ENCODE measurements at regions not wholly inside any gene's neighbourhood (a gene's known extent, or its start where the extent isn't known, plus 50 kb on each side); places are given as distances from the start of the nearest gene placed in this dataset.

DNA sequence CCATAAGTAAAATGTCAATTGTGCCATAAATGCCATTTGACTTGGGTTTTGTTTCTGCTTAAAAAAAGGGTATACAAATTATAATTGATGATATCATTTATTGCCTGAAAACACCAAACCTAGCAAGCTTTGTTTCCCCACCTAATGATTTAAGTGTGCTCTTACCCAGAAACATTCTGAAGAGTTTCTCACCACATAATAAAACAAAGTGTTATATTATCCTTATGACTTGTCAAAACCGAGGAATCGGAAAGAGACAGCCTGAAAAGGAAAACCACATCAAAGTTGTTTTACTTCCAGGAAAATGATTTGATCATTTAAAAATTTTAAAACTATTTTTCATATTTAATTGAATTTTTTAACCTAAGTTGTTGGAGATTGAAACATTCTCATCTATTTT, 170.5 kb upstream of the SLC39A10 start:
- TF ChIP-seq, protein P1, sequence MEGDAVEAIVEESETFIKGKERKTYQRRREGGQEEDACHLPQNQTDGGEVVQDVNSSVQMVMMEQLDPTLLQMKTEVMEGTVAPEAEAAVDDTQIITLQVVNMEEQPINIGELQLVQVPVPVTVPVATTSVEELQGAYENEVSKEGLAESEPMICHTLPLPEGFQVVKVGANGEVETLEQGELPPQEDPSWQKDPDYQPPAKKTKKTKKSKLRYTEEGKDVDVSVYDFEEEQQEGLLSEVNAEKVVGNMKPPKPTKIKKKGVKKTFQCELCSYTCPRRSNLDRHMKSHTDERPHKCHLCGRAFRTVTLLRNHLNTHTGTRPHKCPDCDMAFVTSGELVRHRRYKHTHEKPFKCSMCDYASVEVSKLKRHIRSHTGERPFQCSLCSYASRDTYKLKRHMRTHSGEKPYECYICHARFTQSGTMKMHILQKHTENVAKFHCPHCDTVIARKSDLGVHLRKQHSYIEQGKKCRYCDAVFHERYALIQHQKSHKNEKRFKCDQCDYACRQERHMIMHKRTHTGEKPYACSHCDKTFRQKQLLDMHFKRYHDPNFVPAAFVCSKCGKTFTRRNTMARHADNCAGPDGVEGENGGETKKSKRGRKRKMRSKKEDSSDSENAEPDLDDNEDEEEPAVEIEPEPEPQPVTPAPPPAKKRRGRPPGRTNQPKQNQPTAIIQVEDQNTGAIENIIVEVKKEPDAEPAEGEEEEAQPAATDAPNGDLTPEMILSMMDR (conservative IDR thresholded peaks at IDR 0.05; ENCODE audit: low read depth, low read length): no peak
- TF ChIP-seq EZH2 (IDR thresholded peaks at IDR 0.05; ENCODE audit: low read length, unreplicated experiment): no peak
- no peak for TF ChIP-seq EZH2phosphoT487 (IDR thresholded peaks at IDR 0.05; ENCODE audit: borderline replicate concordance, low read length)
